ENCODE measurements at regions not wholly inside any gene's neighbourhood (a gene's known extent, or its start where the extent isn't known, plus 50 kb on each side); places are given as distances from the start of the nearest gene placed in this dataset.

DNA sequence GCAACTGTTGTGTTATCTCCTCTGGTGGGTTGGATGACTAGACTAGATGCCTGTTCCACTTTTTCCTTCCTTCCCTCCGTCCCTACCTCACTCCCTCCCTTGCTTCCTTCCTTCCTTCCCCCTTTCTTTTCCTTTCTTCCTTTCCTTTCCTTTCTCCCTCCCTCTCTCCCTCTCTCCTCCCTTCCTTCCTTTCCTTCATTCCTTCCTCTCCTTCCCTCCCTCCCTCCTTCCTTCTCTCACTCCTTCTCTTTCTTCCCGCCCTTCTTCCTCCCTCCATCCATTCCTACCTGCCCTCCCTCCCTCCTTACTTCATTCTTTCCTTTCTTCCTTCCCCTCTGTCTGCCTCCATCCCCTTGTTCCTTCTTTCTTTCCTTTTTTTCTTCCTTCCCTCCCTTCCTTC lies 1045.3 kb downstream of the OTOL1 start:
- no peak for TF ChIP-seq EZH2phosphoT487 (IDR thresholded peaks at IDR 0.05; ENCODE audit: borderline replicate concordance, low read length)
- TF ChIP-seq, protein P1, sequence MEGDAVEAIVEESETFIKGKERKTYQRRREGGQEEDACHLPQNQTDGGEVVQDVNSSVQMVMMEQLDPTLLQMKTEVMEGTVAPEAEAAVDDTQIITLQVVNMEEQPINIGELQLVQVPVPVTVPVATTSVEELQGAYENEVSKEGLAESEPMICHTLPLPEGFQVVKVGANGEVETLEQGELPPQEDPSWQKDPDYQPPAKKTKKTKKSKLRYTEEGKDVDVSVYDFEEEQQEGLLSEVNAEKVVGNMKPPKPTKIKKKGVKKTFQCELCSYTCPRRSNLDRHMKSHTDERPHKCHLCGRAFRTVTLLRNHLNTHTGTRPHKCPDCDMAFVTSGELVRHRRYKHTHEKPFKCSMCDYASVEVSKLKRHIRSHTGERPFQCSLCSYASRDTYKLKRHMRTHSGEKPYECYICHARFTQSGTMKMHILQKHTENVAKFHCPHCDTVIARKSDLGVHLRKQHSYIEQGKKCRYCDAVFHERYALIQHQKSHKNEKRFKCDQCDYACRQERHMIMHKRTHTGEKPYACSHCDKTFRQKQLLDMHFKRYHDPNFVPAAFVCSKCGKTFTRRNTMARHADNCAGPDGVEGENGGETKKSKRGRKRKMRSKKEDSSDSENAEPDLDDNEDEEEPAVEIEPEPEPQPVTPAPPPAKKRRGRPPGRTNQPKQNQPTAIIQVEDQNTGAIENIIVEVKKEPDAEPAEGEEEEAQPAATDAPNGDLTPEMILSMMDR (conservative IDR thresholded peaks at IDR 0.05; ENCODE audit: low read depth, low read length): no peak
